ENCODE measurements at regions not wholly inside any gene's neighbourhood (a gene's known extent, or its start where the extent isn't known, plus 50 kb on each side); places are given as distances from the start of the nearest gene placed in this dataset.

- no peak for DNase-seq (ENCODE audit: extremely low read depth, insufficient read length)
- no peaks in the 10 kb centered on the region for H3K36me3 ChIP-seq (ENCODE audit: control insufficient read depth, insufficient read depth, low read length)
- TF ChIP-seq CTCF (IDR thresholded peaks at IDR 0.05; ENCODE audit: insufficient read depth, low read length, poor library complexity, severe bottlenecking): no peak
- no peak overlapping the region for H3K4me3 ChIP-seq (replicated peaks; ENCODE audit: low read depth, low read length)
- no peaks in the 10 kb centered on the region; the same call in 1 of the 2 replicates for H3K27me3 ChIP-seq (replicated peaks; ENCODE audit: control insufficient read depth, insufficient read depth, low read length)
Observed at GRCh38 chr1:232432313-232432712, 197.6 kb downstream of the SIPA1L2 start.

- H3K36me3 ChIP-seq (ENCODE audit: control insufficient read depth, insufficient read depth, low read length): no peaks in the 10 kb centered on the region
- no peak for DNase-seq (ENCODE audit: extremely low read depth, insufficient read length)
- no peak for TF ChIP-seq CTCF (IDR thresholded peaks at IDR 0.05; ENCODE audit: insufficient read depth, low read length, poor library complexity, severe bottlenecking)
Observed at GRCh38 chr1:232431748-232432147, 198.2 kb downstream of the SIPA1L2 start.

GRCh38 chr1:232431326-232431725 lies 198.6 kb downstream of the SIPA1L2 start:
- no peak overlapping the region for H3K4me3 ChIP-seq (replicated peaks; ENCODE audit: low read depth, low read length)
- DNase-seq (ENCODE audit: extremely low read depth, insufficient read length): no peak
- TF ChIP-seq CTCF (IDR thresholded peaks at IDR 0.05; ENCODE audit: insufficient read depth, low read length, poor library complexity, severe bottlenecking): no peak
- no peaks in the 10 kb centered on the region for H3K36me3 ChIP-seq (ENCODE audit: control insufficient read depth, insufficient read depth, low read length)
- no peaks in the 10 kb centered on the region; the same call in 1 of the 2 replicates for H3K27me3 ChIP-seq (replicated peaks; ENCODE audit: control insufficient read depth, insufficient read depth, low read length)

More at GRCh38 chr1:232431748-232432147, 198.2 kb downstream of the SIPA1L2 start:
- H3K27me3 ChIP-seq (replicated peaks; ENCODE audit: control insufficient read depth, insufficient read depth, low read length): no peaks in the 10 kb centered on the region; the same call in 1 of the 2 replicates
- no peak overlapping the region for H3K4me3 ChIP-seq (replicated peaks; ENCODE audit: low read depth, low read length)

- DNase-seq (ENCODE audit: extremely low read depth, insufficient read length): no peak
- Histone ChIP-seq H3K27me3 (replicated peaks; ENCODE audit: control insufficient read depth, insufficient read depth, low read length) (no peaks in the 10 kb centered on the region; the same call in 1 of the 2 replicates), H3K36me3 (ENCODE audit: control insufficient read depth, insufficient read depth, low read length) (no peaks in the 10 kb centered on the region), H3K4me3 (replicated peaks; ENCODE audit: low read depth, low read length) (no peak overlapping the region)
- TF ChIP-seq CTCF (IDR thresholded peaks at IDR 0.05; ENCODE audit: insufficient read depth, low read length, poor library complexity, severe bottlenecking): no peak
Observed at GRCh38 chr1:232430467-232430866, 199.5 kb downstream of the SIPA1L2 start.

GRCh38 chr1:232428786-232429530 lies 201.0 kb downstream of the SIPA1L2 start:
- Histone ChIP-seq H3K4me3 (replicated peaks; ENCODE audit: low read depth, low read length) (no peak overlapping the region), H3K27me3 (replicated peaks; ENCODE audit: control insufficient read depth, insufficient read depth, low read length) (no peaks in the 10 kb centered on the region; the same call in 1 of the 2 replicates), H3K36me3 (ENCODE audit: control insufficient read depth, insufficient read depth, low read length) (no peaks in the 10 kb centered on the region)
- DNase-seq (ENCODE audit: extremely low read depth, insufficient read length): no peak
- TF ChIP-seq CTCF (IDR thresholded peaks at IDR 0.05; ENCODE audit: insufficient read depth, low read length, poor library complexity, severe bottlenecking): no peak

Measured in GM06990 (cell line).